HEK293T (cell line): ENCODE measurements at regions not wholly inside any gene's neighbourhood (a gene's known extent, or its start where the extent isn't known, plus 50 kb on each side); places are given as distances from the start of the nearest gene placed in this dataset.

Source experiments
- ARNT ChIP-seq: fragments of 450-650 bp; IDR thresholded peaks from 2 replicates; pipeline ENCODE4 v1.6.1; 2017; ENCODE audit warnings: mild to moderate bottlenecking
- FOXK2 ChIP-seq: fragments of 450-650 bp; IDR thresholded peaks from 2 replicates; pipeline ENCODE4 v1.6.1; 2016; ENCODE audit warnings: mild to moderate bottlenecking

- TF ChIP-seq FOXK2 (no peak), ARNT (no peak)
Measured at GRCh38 chr2:777546-777945, 100.3 kb upstream of the TMEM18 start.
